SJCRH30 (cell line): ENCODE measurements at regions not wholly inside any gene's neighbourhood (a gene's known extent, or its start where the extent isn't known, plus 50 kb on each side); places are given as distances from the start of the nearest gene placed in this dataset.
"Not testable (repeated sequence)": the region's sequence is repeated elsewhere in the genome, so short reads cannot be mapped to it uniquely, and the experiment has no call there.

ENCODE experiments used
- DNase-seq, 2 experiments: peaks; one replicate each; pipeline ENCODE4 v3.0.0-alpha.2; 2015 to 2020
- H3K27ac ChIP-seq: fragments of 250-450 bp; sonication (Bioruptor Pico); 2 replicates; pipeline ENCODE4 v1.5.1; 2020; ENCODE audit warnings: mild to moderate bottlenecking, moderate library complexity
- H3K27me3 ChIP-seq: fragments of 250-450 bp; sonication (Bioruptor Pico); 2 replicates; pipeline ENCODE4 v1.5.1; 2020; ENCODE audit warnings: mild to moderate bottlenecking, moderate library complexity
- H3K36me3 ChIP-seq: fragments of 250-450 bp; sonication (Bioruptor Pico); 2 replicates; pipeline ENCODE4 v1.5.1; 2020; ENCODE audit warnings: mild to moderate bottlenecking, moderate library complexity
- H3K4me1 ChIP-seq: fragments of 250-450 bp; sonication (Bioruptor Pico); 2 replicates; pipeline ENCODE4 v1.5.1; 2020; ENCODE audit warnings: mild to moderate bottlenecking, moderate library complexity
- H3K4me3 ChIP-seq: fragments of 250-450 bp; sonication (Bioruptor Pico); 2 replicates; pipeline ENCODE4 v1.5.1; 2020; ENCODE audit warnings: mild to moderate bottlenecking, moderate library complexity
- H3K9me3 ChIP-seq: fragments of 250-450 bp; sonication (Bioruptor Pico); replicated peaks from 2 replicates; pipeline ENCODE4 v1.5.1; 2020; ENCODE audit warnings: mild to moderate bottlenecking, moderate library complexity

DNA sequence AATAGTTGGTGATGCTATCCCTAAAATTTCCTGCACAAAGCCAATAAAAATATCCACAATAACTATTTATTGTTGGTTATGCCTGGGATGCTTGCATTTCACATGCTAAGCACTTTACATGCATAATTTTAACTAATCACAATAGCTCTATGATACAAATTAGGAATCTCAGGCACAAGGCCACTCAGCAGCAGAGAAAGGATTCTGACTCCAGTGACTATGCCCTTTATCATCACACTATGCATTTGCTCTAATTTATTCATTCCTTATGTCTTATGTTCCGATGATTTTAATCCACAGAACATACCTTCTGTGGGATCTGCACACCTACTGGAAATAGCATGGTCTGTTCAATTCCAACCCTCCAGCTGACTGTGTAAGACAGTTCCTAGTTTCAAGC is 476.1 kb downstream of the TMEM232 start:
- Histone ChIP-seq H3K9me3 (no peaks in the 10 kb centered on the region), H3K27ac (no peak overlapping the region), H3K36me3 (no peaks in the 10 kb centered on the region), H3K4me3 (no peak overlapping the region), H3K4me1 (no peaks in the 10 kb centered on the region), H3K27me3 (no peaks in the 10 kb centered on the region)
- no peak for DNase-seq

DNA sequence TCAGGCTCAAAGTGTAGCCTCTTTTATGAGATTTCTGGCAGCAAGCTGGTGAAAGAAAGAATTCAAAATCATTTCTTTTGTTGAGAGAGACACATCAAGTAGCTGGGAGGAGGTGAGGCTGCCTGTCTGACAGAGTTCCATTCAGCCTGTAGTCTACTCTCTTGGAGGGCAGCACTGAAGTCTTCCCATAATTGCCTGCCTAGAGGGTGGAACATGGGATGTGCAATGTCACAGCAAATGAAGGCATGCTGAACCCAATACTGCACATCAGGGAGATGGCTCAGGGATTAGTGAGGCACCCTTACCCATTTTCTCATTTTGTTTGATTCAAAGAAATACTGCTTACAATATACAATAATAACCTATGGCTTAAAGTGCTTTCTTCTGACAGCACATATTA is 475.7 kb downstream of the TMEM232 start:
- H3K9me3 ChIP-seq: no peaks in the 10 kb centered on the region
- H3K4me1 ChIP-seq: no peaks in the 10 kb centered on the region; the same call in 1 of the 2 replicates
- no peaks in the 10 kb centered on the region for H3K27me3 ChIP-seq
- no peak for DNase-seq
- no peak overlapping the region for H3K27ac ChIP-seq
- no peaks in the 10 kb centered on the region for H3K36me3 ChIP-seq
- no peak overlapping the region for H3K4me3 ChIP-seq

DNA sequence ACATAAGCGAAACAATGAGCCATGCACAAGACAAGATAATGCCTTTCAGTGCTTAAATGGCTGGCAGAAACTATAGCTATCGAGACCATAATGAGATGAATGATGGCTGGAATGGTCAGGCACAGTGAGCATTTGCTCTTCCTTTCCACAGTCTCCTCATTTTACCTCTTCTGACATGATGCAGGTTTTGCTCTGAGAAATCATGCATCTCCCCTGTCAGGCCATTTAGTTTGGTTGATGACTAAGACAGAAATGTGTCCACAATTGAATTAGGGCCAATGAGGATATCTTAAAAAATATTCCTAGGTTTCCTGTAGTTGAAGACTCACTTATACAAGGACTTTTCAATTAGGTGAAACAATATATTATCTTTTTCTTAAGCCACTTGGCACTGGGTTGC is 475.1 kb downstream of the TMEM232 start:
- Histone ChIP-seq H3K9me3 (no peaks in the 10 kb centered on the region), H3K36me3 (no peaks in the 10 kb centered on the region), H3K27ac (no peak overlapping the region), H3K4me1 (no peaks in the 10 kb centered on the region; the same call in 1 of the 2 replicates), H3K27me3 (no peaks in the 10 kb centered on the region), H3K4me3 (no peak overlapping the region)
- no peak for DNase-seq

DNA sequence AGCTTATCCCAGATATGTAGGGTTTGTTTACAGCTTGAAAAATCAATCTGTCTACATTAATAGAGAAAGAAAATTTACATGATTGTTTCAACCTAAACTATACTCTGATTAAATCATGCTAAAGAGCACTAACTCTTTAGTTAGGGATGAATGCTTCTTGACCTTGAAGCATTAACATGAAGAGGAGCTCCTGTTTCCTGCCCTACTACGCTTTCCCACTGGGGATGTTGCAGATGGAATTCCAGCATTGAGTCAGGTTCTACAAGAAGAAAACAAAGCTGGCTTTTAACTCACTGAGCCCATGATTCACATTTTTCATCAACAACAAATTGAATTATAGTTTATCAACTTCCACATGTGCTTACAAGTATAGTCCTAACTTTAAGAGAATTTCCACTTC is 471.3 kb downstream of the TMEM232 start:
- Histone ChIP-seq H3K4me3 (no peak overlapping the region), H3K9me3 (no peaks in the 10 kb centered on the region), H3K27ac (no peak overlapping the region), H3K4me1 (no peaks in the 10 kb centered on the region; the same call in 1 of the 2 replicates), H3K36me3 (no peaks in the 10 kb centered on the region), H3K27me3 (no peaks in the 10 kb centered on the region)
- DNase-seq: no peak

DNA sequence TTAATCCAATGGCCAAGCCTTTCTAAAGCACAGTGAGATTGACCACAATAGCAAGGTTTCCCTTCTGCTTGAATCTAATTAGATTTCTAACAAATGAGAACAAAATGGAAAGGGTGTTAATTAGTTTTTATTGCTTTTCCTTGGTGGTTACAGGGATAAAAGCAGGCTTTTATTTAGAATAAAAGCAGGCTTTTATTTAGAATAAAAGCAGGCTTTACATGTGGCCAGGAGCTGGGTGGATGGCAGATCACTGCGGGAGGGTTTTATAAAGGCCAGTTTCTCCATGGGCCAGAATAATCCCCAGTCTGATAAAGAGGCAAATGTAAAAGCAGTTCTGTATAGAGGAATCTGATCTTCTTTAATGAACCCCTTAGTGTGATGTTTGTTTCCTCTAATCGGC is 470.2 kb downstream of the TMEM232 start:
- Histone ChIP-seq H3K27ac (no peak overlapping the region), H3K9me3 (no peaks in the 10 kb centered on the region), H3K4me3 (no peak overlapping the region), H3K4me1 (no peaks in the 10 kb centered on the region; the same call in 1 of the 2 replicates), H3K27me3 (no peaks in the 10 kb centered on the region), H3K36me3 (no peaks in the 10 kb centered on the region)
- DNase-seq: no peak

- no peaks in the 10 kb centered on the region for H3K9me3 ChIP-seq
These were observed 468.5 kb downstream of the TMEM232 start for GRCh38 chr5:110257971-110258370.

DNA sequence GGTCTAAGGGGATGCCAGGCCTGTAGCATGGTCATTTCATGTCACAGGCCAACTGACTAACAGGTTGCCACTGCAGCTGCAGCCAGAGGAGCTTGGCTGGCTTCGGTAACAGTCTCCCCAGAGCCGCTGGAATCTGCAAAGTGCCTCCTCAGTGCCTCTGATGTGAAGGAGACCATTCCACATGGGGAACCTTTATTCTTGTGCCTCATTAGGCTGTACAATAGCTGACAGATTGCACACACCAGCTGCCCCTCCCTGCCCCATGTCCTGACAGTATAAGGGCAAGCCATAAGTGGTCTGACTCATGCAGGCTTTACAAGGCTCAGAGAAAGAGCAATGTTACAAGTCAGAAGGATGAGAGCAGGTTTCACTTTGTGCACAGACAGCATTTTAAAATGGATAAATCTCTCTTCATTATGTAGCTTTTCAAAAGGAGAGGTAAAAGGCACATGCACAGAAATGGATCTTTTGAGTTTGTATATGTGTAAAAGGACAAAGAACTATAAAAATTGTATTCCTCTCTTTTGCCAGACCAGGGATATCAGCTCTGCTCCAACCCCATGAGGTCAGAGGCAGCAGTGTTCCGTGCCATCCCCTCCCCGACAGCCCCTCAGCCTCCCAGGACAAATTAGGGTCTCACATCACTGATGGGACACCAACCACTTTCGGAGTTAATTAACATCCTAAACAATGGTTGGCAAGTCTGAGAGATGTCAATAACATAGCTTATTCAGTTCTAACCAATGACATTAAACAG is 467.8 kb downstream of the TMEM232 start:
- Histone ChIP-seq H3K4me1 (no peaks in the 10 kb centered on the region; the same call in 1 of the 2 replicates), H3K36me3 (no peaks in the 10 kb centered on the region), H3K4me3 (no peak overlapping the region), H3K27ac (no peak overlapping the region), H3K27me3 (no peaks in the 10 kb centered on the region), H3K9me3 (no peaks in the 10 kb centered on the region)
- DNase-seq: peak; percentile 35 to 53

More at GRCh38 chr5:110257971-110258370, 468.5 kb downstream of the TMEM232 start:
- H3K27me3 ChIP-seq: no peaks in the 10 kb centered on the region
- H3K4me1 ChIP-seq: no peaks in the 10 kb centered on the region; the same call in 1 of the 2 replicates
- H3K36me3 ChIP-seq: no peaks in the 10 kb centered on the region
- H3K4me3 ChIP-seq: no peak overlapping the region
- H3K27ac ChIP-seq: no peak overlapping the region
- no peak for DNase-seq

DNA sequence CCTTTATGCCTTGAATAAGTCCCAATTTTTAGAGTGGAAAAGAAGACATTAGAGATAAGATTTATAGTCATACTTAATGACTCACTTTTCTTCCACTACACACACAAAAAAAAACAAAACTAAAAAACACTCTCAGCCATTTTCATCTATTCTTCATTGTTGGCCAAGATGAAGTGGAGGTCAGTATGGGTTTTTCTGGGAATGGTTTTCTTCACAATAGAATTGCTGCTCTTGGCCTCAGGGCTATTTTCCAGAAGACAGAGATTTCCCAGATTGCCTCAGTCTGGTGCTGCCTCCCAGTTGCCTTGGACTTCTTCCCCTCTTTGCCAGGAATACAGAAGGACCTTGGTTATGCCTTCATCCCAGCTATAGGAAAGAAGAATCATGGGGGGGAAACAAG is 463.7 kb downstream of the TMEM232 start:
- H3K9me3 ChIP-seq: no peaks in the 10 kb centered on the region
- no peak for DNase-seq
- H3K27ac ChIP-seq: no peak overlapping the region
- no peaks in the 10 kb centered on the region for H3K36me3 ChIP-seq
- no peak overlapping the region for H3K4me3 ChIP-seq
- H3K27me3 ChIP-seq: no peaks in the 10 kb centered on the region
- no peaks in the 10 kb centered on the region; the same call in 1 of the 2 replicates for H3K4me1 ChIP-seq

DNA sequence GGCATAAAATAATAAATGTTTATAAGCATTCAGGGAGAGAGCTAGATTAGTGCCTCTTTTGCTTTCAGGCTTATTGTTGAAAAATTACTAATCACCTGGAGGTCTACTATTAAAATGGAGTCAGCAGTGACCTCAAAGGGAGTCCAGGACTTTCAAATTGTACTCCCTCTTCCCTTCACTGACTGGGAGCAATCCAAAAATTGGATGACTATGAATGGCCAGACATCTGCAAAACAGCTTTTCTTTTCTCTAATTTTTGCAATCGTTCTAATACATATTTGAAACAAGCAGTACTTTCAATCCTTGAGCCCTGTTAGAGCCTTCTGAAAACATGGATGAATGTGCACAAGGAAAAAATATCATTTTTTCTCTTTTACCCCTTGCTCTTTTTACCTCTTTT is 461.8 kb downstream of the TMEM232 start:
- Histone ChIP-seq H3K4me1 (no peaks in the 10 kb centered on the region), H3K27me3 (no peaks in the 10 kb centered on the region), H3K9me3 (no peaks in the 10 kb centered on the region), H3K4me3 (no peak overlapping the region), H3K27ac (no peak overlapping the region), H3K36me3 (no peaks in the 10 kb centered on the region)
- DNase-seq: no peak

DNA sequence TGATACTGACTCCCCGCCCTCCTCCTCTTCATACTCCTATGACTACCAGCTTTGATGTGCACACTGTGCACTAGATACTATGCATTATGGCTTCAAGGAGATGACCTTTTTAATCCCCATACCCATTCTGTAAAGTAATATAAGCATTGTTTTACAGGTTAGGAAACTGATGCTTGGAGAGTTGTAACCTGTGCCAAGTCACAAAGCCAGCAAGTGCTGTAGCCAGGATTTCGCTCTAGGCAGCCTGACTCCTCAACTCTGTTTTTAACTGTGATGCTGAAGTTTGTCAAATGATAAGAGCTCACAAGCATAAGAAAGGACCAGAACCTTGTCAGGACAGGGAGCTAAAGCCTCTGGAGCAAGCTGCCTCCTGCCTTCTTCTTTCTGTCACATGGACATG is 461.3 kb downstream of the TMEM232 start:
- H3K4me1 ChIP-seq: no peaks in the 10 kb centered on the region
- no peaks in the 10 kb centered on the region for H3K9me3 ChIP-seq
- H3K27ac ChIP-seq: no peak overlapping the region
- no peaks in the 10 kb centered on the region for H3K27me3 ChIP-seq
- H3K36me3 ChIP-seq: no peaks in the 10 kb centered on the region
- no peak overlapping the region for H3K4me3 ChIP-seq
- no peak for DNase-seq

DNA sequence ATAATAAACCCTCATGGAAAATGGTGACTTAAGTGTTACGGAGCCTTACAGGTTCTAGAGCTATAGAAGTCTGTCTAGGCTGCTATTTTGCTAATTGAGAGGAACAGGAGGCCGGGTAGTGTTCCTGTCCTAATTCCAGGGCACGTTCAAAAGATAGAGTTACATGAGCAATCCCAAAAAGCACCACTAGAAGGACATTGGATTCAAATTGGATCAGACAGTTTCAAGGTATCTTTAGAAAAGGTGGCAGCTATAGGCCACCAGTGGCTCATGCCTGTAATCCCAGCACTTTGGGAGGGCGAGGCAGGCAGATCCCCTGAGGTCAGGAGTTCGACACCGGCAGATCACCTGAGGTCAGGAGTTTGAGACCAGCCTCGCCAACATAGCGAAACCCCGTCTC is 458.8 kb downstream of the TMEM232 start:
- no peaks in the 10 kb centered on the region for H3K27me3 ChIP-seq
- H3K4me3 ChIP-seq: no peak overlapping the region
- H3K27ac ChIP-seq: no peak overlapping the region
- H3K36me3 ChIP-seq: no peaks in the 10 kb centered on the region
- no peaks in the 10 kb centered on the region for H3K4me1 ChIP-seq
- no peaks in the 10 kb centered on the region for H3K9me3 ChIP-seq
- no peak for DNase-seq

DNA sequence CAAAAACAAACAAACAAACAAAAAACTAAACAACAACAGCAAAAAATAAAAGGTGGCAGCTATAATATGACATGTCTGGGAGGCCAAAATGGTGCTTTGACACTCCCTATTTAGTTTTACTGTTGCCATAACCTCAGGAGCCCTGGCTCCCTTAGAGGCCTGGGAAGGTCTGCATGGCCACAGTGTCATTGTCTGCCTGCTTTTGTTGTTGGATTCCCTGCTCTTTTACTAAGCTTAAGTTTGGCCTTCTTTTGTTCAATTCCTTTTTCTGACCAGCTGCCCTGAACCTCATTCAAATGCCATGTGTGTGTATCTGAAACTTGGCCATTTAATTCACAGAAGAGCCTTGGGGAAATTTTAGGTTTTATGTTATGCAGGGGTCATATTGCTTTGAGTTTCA is 458.2 kb downstream of the TMEM232 start:
- H3K4me3 ChIP-seq: no peak overlapping the region
- no peak for DNase-seq
- H3K9me3 ChIP-seq: no peaks in the 10 kb centered on the region
- H3K4me1 ChIP-seq: no peaks in the 10 kb centered on the region
- no peaks in the 10 kb centered on the region for H3K27me3 ChIP-seq
- H3K27ac ChIP-seq: no peak overlapping the region
- H3K36me3 ChIP-seq: no peaks in the 10 kb centered on the region

- no peak overlapping the region for H3K4me3 ChIP-seq
- no peak overlapping the region for H3K27ac ChIP-seq
- H3K9me3 ChIP-seq: no peaks in the 10 kb centered on the region
- no peaks in the 10 kb centered on the region for H3K27me3 ChIP-seq
- no peaks in the 10 kb centered on the region for H3K36me3 ChIP-seq
- no peak for DNase-seq
- H3K4me1 ChIP-seq: no peaks in the 10 kb centered on the region
These were observed 457.5 kb downstream of the TMEM232 start for GRCh38 chr5:110268985-110269384.

GRCh38 chr5:110269478-110270142 is 456.9 kb downstream of the TMEM232 start:
- Histone ChIP-seq H3K9me3 (no peaks in the 10 kb centered on the region), H3K27ac (no peak overlapping the region), H3K36me3 (no peaks in the 10 kb centered on the region), H3K27me3 (no peaks in the 10 kb centered on the region), H3K4me3 (no peak overlapping the region), H3K4me1 (no peaks in the 10 kb centered on the region)
- DNase-seq: no peak

DNA sequence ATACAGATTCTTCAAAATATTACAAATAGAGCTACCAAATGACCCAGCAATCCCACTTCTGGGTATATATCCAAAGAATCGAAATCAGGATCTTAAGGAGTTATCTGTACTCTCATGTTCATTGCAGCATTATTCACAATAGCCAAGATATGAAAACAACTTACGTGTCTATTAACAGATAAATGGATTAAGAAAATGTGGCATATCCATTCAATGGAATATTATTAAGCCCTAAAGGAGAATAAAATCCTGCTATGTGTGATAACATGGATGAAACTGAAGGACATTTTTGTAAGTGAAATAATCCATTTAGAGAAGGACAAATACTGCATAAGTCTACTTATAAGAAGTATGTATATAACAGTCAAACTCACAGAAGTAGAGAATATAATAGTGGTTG is 450.6 kb downstream of the TMEM232 start:
- no peaks in the 10 kb centered on the region for H3K36me3 ChIP-seq

DNA sequence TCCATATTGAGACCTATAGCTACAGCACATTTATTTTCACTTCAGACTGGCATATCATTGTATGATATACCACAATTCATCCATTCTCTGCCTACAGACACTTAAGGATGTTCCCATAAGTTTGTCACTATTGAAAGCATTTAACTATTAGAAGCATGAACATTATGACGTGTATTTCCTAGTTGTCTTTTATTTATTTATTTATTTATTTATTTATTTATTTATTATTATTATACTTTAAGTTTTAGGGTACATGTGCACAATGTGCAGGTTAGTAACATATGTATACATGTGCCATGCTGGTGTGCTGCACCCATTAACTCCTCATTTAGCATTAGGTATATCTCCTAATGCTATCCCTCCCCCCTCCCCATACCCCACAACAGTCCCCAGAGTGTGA is 448.0 kb downstream of the TMEM232 start:
- not testable (repeated sequence) for H3K27ac ChIP-seq, H3K36me3 ChIP-seq, H3K4me3 ChIP-seq, H3K27me3 ChIP-seq, DNase-seq, H3K9me3 ChIP-seq, H3K4me1 ChIP-seq

More for the DNA sequence above, 450.6 kb downstream of the TMEM232 start:
- H3K27ac ChIP-seq: no peak overlapping the region
- H3K4me1 ChIP-seq: no peaks in the 10 kb centered on the region
- no peak overlapping the region for H3K4me3 ChIP-seq
- no peak for DNase-seq
- H3K9me3 ChIP-seq: peaks cover 4% of the 10 kb centered on the region; the same call in 1 of the 2 replicates
- no peaks in the 10 kb centered on the region for H3K27me3 ChIP-seq
